B cell (primary cell): ENCODE measurements at regions not wholly inside any gene's neighbourhood (a gene's known extent, or its start where the extent isn't known, plus 50 kb on each side); places are given as distances from the start of the nearest gene placed in this dataset.

Experiments
- EZH2 ChIP-seq: IDR thresholded peaks from 2 replicates; pipeline ENCODE4 v1.6.1; 2012; ENCODE audit warnings: borderline replicate concordance, low read depth, mild to moderate bottlenecking, moderate library complexity, low read length; ENCODE audit not compliant: insufficient read depth, poor library complexity, severe bottlenecking
- TF ChIP-seq, protein P1 (sequence below): fragments of 200-600 bp; IDR thresholded peaks from one replicate; pipeline ENCODE4 v1.8.0; 2022; ENCODE audit warnings: antibody characterized with exemption, mild to moderate bottlenecking

GRCh38 chr6:82437701-82438100 is 74.1 kb downstream of the TPBG start:
- TF ChIP-seq, protein P1, sequence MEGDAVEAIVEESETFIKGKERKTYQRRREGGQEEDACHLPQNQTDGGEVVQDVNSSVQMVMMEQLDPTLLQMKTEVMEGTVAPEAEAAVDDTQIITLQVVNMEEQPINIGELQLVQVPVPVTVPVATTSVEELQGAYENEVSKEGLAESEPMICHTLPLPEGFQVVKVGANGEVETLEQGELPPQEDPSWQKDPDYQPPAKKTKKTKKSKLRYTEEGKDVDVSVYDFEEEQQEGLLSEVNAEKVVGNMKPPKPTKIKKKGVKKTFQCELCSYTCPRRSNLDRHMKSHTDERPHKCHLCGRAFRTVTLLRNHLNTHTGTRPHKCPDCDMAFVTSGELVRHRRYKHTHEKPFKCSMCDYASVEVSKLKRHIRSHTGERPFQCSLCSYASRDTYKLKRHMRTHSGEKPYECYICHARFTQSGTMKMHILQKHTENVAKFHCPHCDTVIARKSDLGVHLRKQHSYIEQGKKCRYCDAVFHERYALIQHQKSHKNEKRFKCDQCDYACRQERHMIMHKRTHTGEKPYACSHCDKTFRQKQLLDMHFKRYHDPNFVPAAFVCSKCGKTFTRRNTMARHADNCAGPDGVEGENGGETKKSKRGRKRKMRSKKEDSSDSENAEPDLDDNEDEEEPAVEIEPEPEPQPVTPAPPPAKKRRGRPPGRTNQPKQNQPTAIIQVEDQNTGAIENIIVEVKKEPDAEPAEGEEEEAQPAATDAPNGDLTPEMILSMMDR, result no peak
- no peak for TF ChIP-seq EZH2
